GM12878 (cell line): ENCODE measurements at regions not wholly inside any gene's neighbourhood (a gene's known extent, or its start where the extent isn't known, plus 50 kb on each side); places are given as distances from the start of the nearest gene placed in this dataset.
A peak's percentile ranks its signal among the peaks of the same experiment; 100 is the strongest.

Experiments used
- ATAC-seq: fragments of 200-7000 bp; cut with Tn5 transposase; 3 replicates; pipeline ENCODE4 v1.9.1; 2020; ENCODE audit warnings: mild to moderate bottlenecking, moderate library complexity
- BruUV-seq: library from RNA; stranded (reverse); fragments of 400-500 nt; replicated peaks from 2 replicates; lab custom pipeline; 2021; lab: Mats Ljungman, UMichigan
- CTCF ChIA-PET: fragments of 300-600 bp; sonication (Branson Sonifier 250); formaldehyde crosslinking; extraction: SDS; loops from one replicate; lab custom pipeline; 2021; ENCODE audit warnings: inconsistent platforms; lab: Yijun Ruan, JAX
- POLR2A ChIA-PET: fragments of 350-600 bp; formaldehyde crosslinking; extraction: SDS; loops from one replicate; lab custom pipeline; 2021; ENCODE audit warnings: inconsistent platforms; lab: Charles Lee
- RAD21 ChIA-PET: fragments of 300-600 bp; sonication (Branson Sonifier 250); formaldehyde crosslinking; loops from one replicate; lab custom pipeline; 2023; ENCODE audit warnings: antibody characterized with exemption; ENCODE audit not compliant: unreplicated experiment; lab: Charles Lee
- SMC1A ChIA-PET: fragments of 300-600 bp; sonication (Branson Sonifier 250); formaldehyde crosslinking; loops from one replicate; lab custom pipeline; 2023; ENCODE audit not compliant: unreplicated experiment, uncharacterized antibody; lab: Charles Lee
- DNase-seq: peaks from one replicate; pipeline ENCODE4 v3.0.0-alpha.2; 2011; ENCODE audit warnings: low read depth, low spot score
- FAIRE-seq: peaks from 3 replicates; lab custom pipeline; 2011; peaks lifted over from hg19 to GRCh38; lab: Jason Lieb, UNC
- H2AFZ ChIP-seq: 2 replicates; pipeline ENCODE4 v1.6.0; 2011; ENCODE audit warnings: low read depth, low read length, control low read depth; ENCODE audit not compliant: control insufficient read depth
- H3K27ac ChIP-seq: 2 replicates; pipeline ENCODE4 v1.5.1; 2011; ENCODE audit warnings: control low read depth; ENCODE audit not compliant: control insufficient read depth, insufficient read depth
- H3K27me3 ChIP-seq, 2 experiments: replicated peaks in 1 of 2; 2 replicates each; pipeline versions ENCODE4 v1.6.0 to v1.6.1; 2011; ENCODE audit warnings: low read length in 1 of 2; ENCODE audit not compliant: control insufficient read depth in 2 of 2, insufficient read depth in 2 of 2
- H3K36me3 ChIP-seq, 2 experiments: 2 replicates each; pipeline ENCODE4 v1.5.1; 2011; ENCODE audit warnings: low read length in 1 of 2; ENCODE audit not compliant: control insufficient read depth in 2 of 2, insufficient read depth in 2 of 2
- H3K4me1 ChIP-seq: 2 replicates; pipeline ENCODE4 v1.6.1; 2011; ENCODE audit warnings: mild to moderate bottlenecking, low read length, moderate library complexity, mixed read lengths; ENCODE audit not compliant: control insufficient read depth, insufficient read depth
- H3K4me2 ChIP-seq: 2 replicates; pipeline ENCODE4 v1.6.0; 2011; ENCODE audit warnings: control low read depth; ENCODE audit not compliant: control insufficient read depth, insufficient read depth
- H3K4me3 ChIP-seq: fragments of 200-600 bp; sonication (generic); 2 replicates; pipeline ENCODE4 v1.5.1; 2016
- H3K79me2 ChIP-seq: 2 replicates; pipeline ENCODE4 v1.6.0; 2011; ENCODE audit warnings: low read length; ENCODE audit not compliant: control insufficient read depth, insufficient read depth
- H3K9ac ChIP-seq: 2 replicates; pipeline ENCODE4 v1.8.0; 2011; ENCODE audit warnings: low read length, control low read depth, mixed read lengths; ENCODE audit not compliant: control insufficient read depth, insufficient read depth
- H3K9me3 ChIP-seq: replicated peaks from 3 replicates; pipeline ENCODE4 v1.5.1; 2011; ENCODE audit warnings: mild to moderate bottlenecking, low read length; ENCODE audit not compliant: control insufficient read depth, insufficient read depth
- H4K20me1 ChIP-seq: 2 replicates; pipeline ENCODE4 v1.6.0; 2011; ENCODE audit not compliant: control insufficient read depth, insufficient read depth
- HDAC6 ChIP-seq: fragments of 200-600 bp; sonication (generic); IDR thresholded peaks from one replicate; pipeline ENCODE4 v1.8.0; 2017; ENCODE audit warnings: antibody characterized with exemption; ENCODE audit not compliant: unreplicated experiment
- NFXL1 ChIP-seq: fragments of 450-650 bp; IDR thresholded peaks from 2 replicates; pipeline ENCODE4 v1.6.1; 2017; ENCODE audit warnings: antibody characterized with exemption, mild to moderate bottlenecking, borderline replicate concordance
- RUNX3 ChIP-seq: IDR thresholded peaks from 2 replicates; pipeline ENCODE4 v1.6.1; 2012; ENCODE audit warnings: low read length, inconsistent platforms
- WGBS: methylation state at CpG from one replicate; pipeline ENCODE4 v1.1.6; 2016; ENCODE audit warnings: low lambda C conversion rate; ENCODE audit not compliant: insufficient replicate concordance, insufficient coverage; ENCODE audit errors: missing lambda C conversion rate; 5-methylcytosine and 5-hydroxymethylcytosine counted together
- in situ Hi-C: fragments of 300-500 bp; cut with MboI; formaldehyde crosslinking; loops from 9 replicates; pipeline ENCODE4 v1.14.3; 2018; ENCODE audit warnings: mixed read lengths
- intact Hi-C: fragments of 100-400 bp; cut with micrococcal nuclease; formaldehyde crosslinking; loops from one replicate; pipeline ENCODE4 v1.14.2; 2022; ENCODE audit not compliant: unreplicated experiment
- TF ChIP-seq, protein P1 (sequence below): fragments of 450-650 bp; formaldehyde crosslinking; IDR thresholded peaks from 2 replicates; pipeline ENCODE4 v1.5.0; 2022; ENCODE audit warnings: mild to moderate bottlenecking, missing genetic modification characterization

DNA sequence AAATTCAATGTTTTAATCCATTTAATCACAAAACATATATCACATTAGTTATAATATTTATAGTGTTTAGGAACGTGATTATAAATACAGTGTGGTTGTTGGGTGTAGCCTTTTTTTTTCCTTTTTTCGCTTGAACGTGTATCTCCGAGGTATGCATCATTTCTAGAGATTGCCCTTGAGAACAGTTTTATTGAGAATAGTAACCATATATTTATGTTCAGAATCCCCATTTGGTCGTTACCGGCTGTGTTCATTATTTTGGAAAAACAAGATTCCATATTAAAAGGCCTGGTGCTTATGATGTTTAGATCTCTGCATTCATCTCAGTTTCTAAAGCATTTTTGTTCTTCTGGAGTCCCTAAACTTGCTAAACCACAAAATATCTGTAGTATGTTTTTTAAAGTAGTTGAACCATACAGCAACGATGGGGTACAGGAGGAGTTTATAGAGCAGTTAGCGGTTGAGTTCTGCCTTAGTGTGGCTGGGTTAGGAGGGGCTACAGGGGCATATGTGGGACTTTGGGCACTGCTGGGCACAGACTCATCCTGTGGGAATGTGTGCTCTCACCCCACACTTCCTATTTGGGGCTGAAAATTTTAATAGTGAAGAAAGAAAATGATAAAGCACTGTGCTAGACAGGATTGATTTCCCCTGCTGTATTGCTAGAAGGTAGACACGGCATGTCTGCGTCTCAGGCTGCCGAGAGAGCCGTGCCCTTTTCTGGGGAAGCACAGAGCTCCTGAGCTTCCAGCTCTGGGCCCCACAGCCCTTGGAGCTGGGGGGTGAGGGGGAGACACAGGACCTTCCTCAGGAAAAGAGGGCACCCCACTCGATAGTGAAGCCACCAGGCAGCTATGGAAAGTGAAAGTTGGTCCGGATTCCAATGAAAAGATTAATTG is 81.5 kb upstream of the PPARA start:
- TF ChIP-seq NFXL1 (no peak), RUNX3 (peak; percentile 24; the same call in 1 of the 2 replicates), HDAC6 (peak; percentile 25)
- TF ChIP-seq, protein P1, sequence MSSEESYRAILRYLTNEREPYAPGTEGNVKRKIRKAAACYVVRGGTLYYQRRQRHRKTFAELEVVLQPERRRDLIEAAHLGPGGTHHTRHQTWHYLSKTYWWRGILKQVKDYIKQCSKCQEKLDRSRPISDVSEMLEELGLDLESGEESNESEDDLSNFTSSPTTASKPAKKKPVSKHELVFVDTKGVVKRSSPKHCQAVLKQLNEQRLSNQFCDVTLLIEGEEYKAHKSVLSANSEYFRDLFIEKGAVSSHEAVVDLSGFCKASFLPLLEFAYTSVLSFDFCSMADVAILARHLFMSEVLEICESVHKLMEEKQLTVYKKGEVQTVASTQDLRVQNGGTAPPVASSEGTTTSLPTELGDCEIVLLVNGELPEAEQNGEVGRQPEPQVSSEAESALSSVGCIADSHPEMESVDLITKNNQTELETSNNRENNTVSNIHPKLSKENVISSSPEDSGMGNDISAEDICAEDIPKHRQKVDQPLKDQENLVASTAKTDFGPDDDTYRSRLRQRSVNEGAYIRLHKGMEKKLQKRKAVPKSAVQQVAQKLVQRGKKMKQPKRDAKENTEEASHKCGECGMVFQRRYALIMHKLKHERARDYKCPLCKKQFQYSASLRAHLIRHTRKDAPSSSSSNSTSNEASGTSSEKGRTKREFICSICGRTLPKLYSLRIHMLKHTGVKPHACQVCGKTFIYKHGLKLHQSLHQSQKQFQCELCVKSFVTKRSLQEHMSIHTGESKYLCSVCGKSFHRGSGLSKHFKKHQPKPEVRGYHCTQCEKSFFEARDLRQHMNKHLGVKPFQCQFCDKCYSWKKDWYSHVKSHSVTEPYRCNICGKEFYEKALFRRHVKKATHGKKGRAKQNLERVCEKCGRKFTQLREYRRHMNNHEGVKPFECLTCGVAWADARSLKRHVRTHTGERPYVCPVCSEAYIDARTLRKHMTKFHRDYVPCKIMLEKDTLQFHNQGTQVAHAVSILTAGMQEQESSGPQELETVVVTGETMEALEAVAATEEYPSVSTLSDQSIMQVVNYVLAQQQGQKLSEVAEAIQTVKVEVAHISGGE (CRISPR knock-in tag): no peak
- ATAC-seq: no peak
- Histone ChIP-seq H3K27me3 (peaks cover 0 to 3% of the 10 kb centered on the region in 2 experiments; a peak in 2 of 4 replicates), H3K79me2 (peaks cover 31% of the 10 kb centered on the region), H2AFZ (no peak overlapping the region; the same call in none of the 2 replicates), H3K27ac (peak overlapping the region; percentile 77), H3K9ac (peak overlapping the region; percentile 78), H3K4me1 (peaks cover 6% of the 10 kb centered on the region), H3K4me2 (peak overlapping the region; percentile 79), H3K36me3 (no peaks in the 10 kb centered on the region), H4K20me1 (no peaks in the 10 kb centered on the region), H3K9me3 (no peaks in the 10 kb centered on the region), H3K4me3 (peak overlapping the region; percentile 73)
- ChIA-PET RAD21 (no interaction called here), POLR2A (no interaction called here), SMC1A (no interaction called here), CTCF (interaction anchor here (0.9 kb wide), 1 partner anchor 62 kb away, joined by 3 read pairs; no protein-coding TSS in a partner anchor)
- intact Hi-C loops (no loop called here), in situ Hi-C loops (no loop called here)
- FAIRE-seq: no peak
- DNase-seq: no peak
- 8% methylated on average over 14 of the region's 14 CpGs for WGBS
- BruUV-seq: no TSS peak
